HEK293 (cell line): ENCODE measurements at regions not wholly inside any gene's neighbourhood (a gene's known extent, or its start where the extent isn't known, plus 50 kb on each side); places are given as distances from the start of the nearest gene placed in this dataset.

Source experiments
- CTCF ChIA-PET: fragments of 350-600 bp; formaldehyde crosslinking; extraction: SDS; loops from one replicate; lab custom pipeline; 2021; ENCODE audit warnings: antibody characterized with exemption; lab: Yijun Ruan, JAX
- POLR2A ChIA-PET: fragments of 300-600 bp; formaldehyde crosslinking; extraction: SDS; loops from one replicate; lab custom pipeline; 2020; ENCODE audit warnings: antibody characterized with exemption, inconsistent platforms; lab: Yijun Ruan, JAX
- H3K27ac ChIP-seq: fragments of 200-500 bp; sonication (Bioruptor generic); 2 replicates; pipeline ENCODE4 v1.5.1; 2014; ENCODE audit warnings: low read depth, low read length, control low read depth, inconsistent platforms; ENCODE audit errors: extremely low read depth
- H3K36me3 ChIP-seq, 2 experiments: fragments of 200-500 bp in 1 of 2; sonication (Bioruptor generic) in 1 of 2; 1 replicate in 1 of 2; 2 replicates in 1 of 2; pipeline ENCODE4 v1.5.1; 2014 to 2017; ENCODE audit warnings: inconsistent platforms in 2 of 2, low read length in 2 of 2; ENCODE audit not compliant: control insufficient read depth in 2 of 2, insufficient read depth in 1 of 2
- H3K4me1 ChIP-seq: fragments of 200-500 bp; sonication (Bioruptor generic); 2 replicates; pipeline ENCODE4 v1.5.1; 2014; ENCODE audit warnings: mild to moderate bottlenecking, low read length, inconsistent platforms; ENCODE audit not compliant: control insufficient read depth, insufficient read depth
- H3K4me3 ChIP-seq: 2 replicates; pipeline ENCODE4 v1.5.1; 2011; ENCODE audit warnings: low read depth, mild to moderate bottlenecking, control low read depth, low read length, moderate library complexity
- H3K9me3 ChIP-seq: fragments of 200-500 bp; sonication (Bioruptor generic); 2 replicates; pipeline ENCODE4 v1.5.1; 2014; ENCODE audit warnings: low read depth, low read length, inconsistent platforms; ENCODE audit not compliant: control insufficient read depth, insufficient read depth
- FEZF1 ChIP-seq: fragments of 450-650 bp; formaldehyde crosslinking; IDR thresholded peaks from 2 replicates; pipeline ENCODE4 v1.5.1; 2016; ENCODE audit warnings: missing biosample characterization, missing genetic modification characterization
- KLF8 ChIP-seq: fragments of 450-650 bp; formaldehyde crosslinking; IDR thresholded peaks from 2 replicates; pipeline ENCODE4 v1.5.1; 2016; ENCODE audit warnings: missing biosample characterization, missing genetic modification characterization
- TRIM28 ChIP-seq: IDR thresholded peaks from 2 replicates; pipeline ENCODE4 v1.6.1; 2011; ENCODE audit warnings: low read length, control low read depth, borderline replicate concordance
- ZNF214 ChIP-seq: fragments of 450-650 bp; formaldehyde crosslinking; IDR thresholded peaks from 2 replicates; pipeline ENCODE4 v1.5.1; 2017; ENCODE audit warnings: missing biosample characterization, mild to moderate bottlenecking, missing genetic modification characterization, borderline replicate concordance
- ZNF24 ChIP-seq: fragments of 450-650 bp; formaldehyde crosslinking; IDR thresholded peaks from 2 replicates; pipeline ENCODE4 v1.5.1; 2016; ENCODE audit warnings: missing biosample characterization, missing genetic modification characterization
- ZNF266 ChIP-seq: fragments of 450-650 bp; formaldehyde crosslinking; IDR thresholded peaks from 2 replicates; pipeline ENCODE4 v1.5.1; 2016; ENCODE audit warnings: missing biosample characterization, missing genetic modification characterization, low read depth
- ZNF292 ChIP-seq: fragments of 450-650 bp; formaldehyde crosslinking; IDR thresholded peaks from 2 replicates; pipeline ENCODE4 v1.5.1; 2016; ENCODE audit warnings: low read depth, missing biosample characterization, missing genetic modification characterization, borderline replicate concordance
- ZNF341 ChIP-seq: fragments of 450-650 bp; formaldehyde crosslinking; IDR thresholded peaks from 2 replicates; pipeline ENCODE4; 2016; ENCODE audit warnings: low read depth, missing biosample characterization, missing genetic modification characterization
- ZNF350 ChIP-seq: fragments of 450-650 bp; formaldehyde crosslinking; IDR thresholded peaks from 2 replicates; pipeline ENCODE4 v1.5.0; 2017; ENCODE audit warnings: missing biosample characterization, mild to moderate bottlenecking, missing genetic modification characterization
- ZNF394 ChIP-seq: fragments of 450-650 bp; formaldehyde crosslinking; IDR thresholded peaks from 2 replicates; pipeline ENCODE4 v1.5.1; 2016; ENCODE audit warnings: missing biosample characterization, missing genetic modification characterization, mild to moderate bottlenecking, moderate library complexity, borderline replicate concordance
- ZNF404 ChIP-seq: fragments of 450-650 bp; formaldehyde crosslinking; IDR thresholded peaks from 2 replicates; pipeline ENCODE4 v1.5.1; 2017; ENCODE audit warnings: missing biosample characterization, missing genetic modification characterization
- ZNF423 ChIP-seq: fragments of 450-650 bp; formaldehyde crosslinking; IDR thresholded peaks from 2 replicates; pipeline ENCODE4 v1.5.1; 2016; ENCODE audit warnings: missing biosample characterization, missing genetic modification characterization
- ZNF521 ChIP-seq: fragments of 450-650 bp; formaldehyde crosslinking; IDR thresholded peaks from 2 replicates; pipeline ENCODE4 v1.5.1; 2017; ENCODE audit warnings: missing biosample characterization, mild to moderate bottlenecking, missing genetic modification characterization
- ZNF560 ChIP-seq: fragments of 450-650 bp; formaldehyde crosslinking; IDR thresholded peaks from 2 replicates; pipeline ENCODE4 v1.5.1; 2017; ENCODE audit warnings: missing biosample characterization, missing genetic modification characterization, borderline replicate concordance
- ZNF600 ChIP-seq: fragments of 450-650 bp; formaldehyde crosslinking; IDR thresholded peaks from 2 replicates; pipeline ENCODE4 v1.5.1; 2016; ENCODE audit warnings: missing biosample characterization, missing genetic modification characterization
- ZNF654 ChIP-seq: fragments of 450-650 bp; formaldehyde crosslinking; IDR thresholded peaks from 2 replicates; pipeline ENCODE4 v1.5.1; 2016; ENCODE audit warnings: low read depth, missing biosample characterization, missing genetic modification characterization
- ZNF792 ChIP-seq: fragments of 450-650 bp; formaldehyde crosslinking; IDR thresholded peaks from 2 replicates; pipeline ENCODE4 v1.5.1; 2016; ENCODE audit warnings: missing biosample characterization, missing genetic modification characterization
- ZSCAN30 ChIP-seq: fragments of 450-650 bp; IDR thresholded peaks from 2 replicates; pipeline ENCODE4 v1.5.1; 2018; ENCODE audit warnings: missing biosample characterization, mild to moderate bottlenecking, missing genetic modification characterization, moderate library complexity
- TF ChIP-seq, protein P1 (sequence below): fragments of 450-650 bp; formaldehyde crosslinking; IDR thresholded peaks from 2 replicates; pipeline ENCODE4 v1.5.1; 2016; ENCODE audit warnings: missing biosample characterization, missing genetic modification characterization, borderline replicate concordance
- TF ChIP-seq, protein P2 (sequence below): fragments of 450-650 bp; formaldehyde crosslinking; IDR thresholded peaks from 2 replicates; pipeline ENCODE4 v1.5.1; 2017; ENCODE audit warnings: missing biosample characterization, mild to moderate bottlenecking, missing genetic modification characterization, moderate library complexity
- TF ChIP-seq, protein P3 (sequence below): fragments of 450-650 bp; formaldehyde crosslinking; IDR thresholded peaks from 2 replicates; pipeline ENCODE4 v1.5.1; 2017; ENCODE audit warnings: missing biosample characterization, missing genetic modification characterization
- TF ChIP-seq, protein P4 (sequence below): fragments of 450-650 bp; formaldehyde crosslinking; IDR thresholded peaks from 2 replicates; pipeline ENCODE4 v1.5.1; 2016; ENCODE audit warnings: missing biosample characterization, missing genetic modification characterization

DNA sequence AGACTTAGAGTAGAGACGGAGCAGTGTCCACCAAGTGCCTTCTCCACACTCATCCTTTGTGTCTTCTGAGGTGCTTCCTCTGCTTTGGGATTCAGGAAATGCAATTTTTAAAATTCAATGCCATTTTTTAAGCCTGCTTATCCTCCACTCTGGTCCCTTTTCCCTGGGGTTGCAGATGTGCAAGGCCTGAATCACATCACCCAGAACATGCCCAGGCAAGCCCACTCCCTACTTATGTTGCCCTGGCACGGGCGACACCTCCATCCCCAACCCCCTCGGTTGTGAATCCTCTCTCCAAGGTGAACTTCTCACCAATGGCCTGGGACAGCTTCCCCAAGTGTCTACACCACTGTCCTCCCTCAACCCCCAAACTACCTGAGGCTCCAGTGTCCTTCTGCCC is 116.2 kb downstream of the C17orf67 start:
- Histone ChIP-seq H3K27ac (no peak overlapping the region), H3K36me3 (no peaks in the 10 kb centered on the region), H3K9me3 (no peaks in the 10 kb centered on the region), H3K4me3 (no peak overlapping the region), H3K4me1 (no peaks in the 10 kb centered on the region)
- POLR2A ChIA-PET, result no interaction called here
- TF ChIP-seq, protein P1, sequence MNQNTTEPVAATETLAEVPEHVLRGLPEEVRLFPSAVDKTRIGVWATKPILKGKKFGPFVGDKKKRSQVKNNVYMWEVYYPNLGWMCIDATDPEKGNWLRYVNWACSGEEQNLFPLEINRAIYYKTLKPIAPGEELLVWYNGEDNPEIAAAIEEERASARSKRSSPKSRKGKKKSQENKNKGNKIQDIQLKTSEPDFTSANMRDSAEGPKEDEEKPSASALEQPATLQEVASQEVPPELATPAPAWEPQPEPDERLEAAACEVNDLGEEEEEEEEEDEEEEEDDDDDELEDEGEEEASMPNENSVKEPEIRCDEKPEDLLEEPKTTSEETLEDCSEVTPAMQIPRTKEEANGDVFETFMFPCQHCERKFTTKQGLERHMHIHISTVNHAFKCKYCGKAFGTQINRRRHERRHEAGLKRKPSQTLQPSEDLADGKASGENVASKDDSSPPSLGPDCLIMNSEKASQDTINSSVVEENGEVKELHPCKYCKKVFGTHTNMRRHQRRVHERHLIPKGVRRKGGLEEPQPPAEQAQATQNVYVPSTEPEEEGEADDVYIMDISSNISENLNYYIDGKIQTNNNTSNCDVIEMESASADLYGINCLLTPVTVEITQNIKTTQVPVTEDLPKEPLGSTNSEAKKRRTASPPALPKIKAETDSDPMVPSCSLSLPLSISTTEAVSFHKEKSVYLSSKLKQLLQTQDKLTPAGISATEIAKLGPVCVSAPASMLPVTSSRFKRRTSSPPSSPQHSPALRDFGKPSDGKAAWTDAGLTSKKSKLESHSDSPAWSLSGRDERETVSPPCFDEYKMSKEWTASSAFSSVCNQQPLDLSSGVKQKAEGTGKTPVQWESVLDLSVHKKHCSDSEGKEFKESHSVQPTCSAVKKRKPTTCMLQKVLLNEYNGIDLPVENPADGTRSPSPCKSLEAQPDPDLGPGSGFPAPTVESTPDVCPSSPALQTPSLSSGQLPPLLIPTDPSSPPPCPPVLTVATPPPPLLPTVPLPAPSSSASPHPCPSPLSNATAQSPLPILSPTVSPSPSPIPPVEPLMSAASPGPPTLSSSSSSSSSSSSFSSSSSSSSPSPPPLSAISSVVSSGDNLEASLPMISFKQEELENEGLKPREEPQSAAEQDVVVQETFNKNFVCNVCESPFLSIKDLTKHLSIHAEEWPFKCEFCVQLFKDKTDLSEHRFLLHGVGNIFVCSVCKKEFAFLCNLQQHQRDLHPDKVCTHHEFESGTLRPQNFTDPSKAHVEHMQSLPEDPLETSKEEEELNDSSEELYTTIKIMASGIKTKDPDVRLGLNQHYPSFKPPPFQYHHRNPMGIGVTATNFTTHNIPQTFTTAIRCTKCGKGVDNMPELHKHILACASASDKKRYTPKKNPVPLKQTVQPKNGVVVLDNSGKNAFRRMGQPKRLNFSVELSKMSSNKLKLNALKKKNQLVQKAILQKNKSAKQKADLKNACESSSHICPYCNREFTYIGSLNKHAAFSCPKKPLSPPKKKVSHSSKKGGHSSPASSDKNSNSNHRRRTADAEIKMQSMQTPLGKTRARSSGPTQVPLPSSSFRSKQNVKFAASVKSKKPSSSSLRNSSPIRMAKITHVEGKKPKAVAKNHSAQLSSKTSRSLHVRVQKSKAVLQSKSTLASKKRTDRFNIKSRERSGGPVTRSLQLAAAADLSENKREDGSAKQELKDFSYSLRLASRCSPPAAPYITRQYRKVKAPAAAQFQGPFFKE, result no peak
- TF ChIP-seq ZNF423 (tag by site-specific recombination), result no peak
- no peak for TF ChIP-seq FEZF1 (tag by site-specific recombination)
- no peak for TF ChIP-seq KLF8 (tag by site-specific recombination)
- no peak for TF ChIP-seq ZNF266 (tag by site-specific recombination)
- CTCF ChIA-PET, result interaction anchor here (0.6 to 10.8 kb wide), 7 partner anchors 19 to 218 kb away, joined by 3 to 173 read pairs (median 13); partner anchors contain the start of gene NOG

DNA sequence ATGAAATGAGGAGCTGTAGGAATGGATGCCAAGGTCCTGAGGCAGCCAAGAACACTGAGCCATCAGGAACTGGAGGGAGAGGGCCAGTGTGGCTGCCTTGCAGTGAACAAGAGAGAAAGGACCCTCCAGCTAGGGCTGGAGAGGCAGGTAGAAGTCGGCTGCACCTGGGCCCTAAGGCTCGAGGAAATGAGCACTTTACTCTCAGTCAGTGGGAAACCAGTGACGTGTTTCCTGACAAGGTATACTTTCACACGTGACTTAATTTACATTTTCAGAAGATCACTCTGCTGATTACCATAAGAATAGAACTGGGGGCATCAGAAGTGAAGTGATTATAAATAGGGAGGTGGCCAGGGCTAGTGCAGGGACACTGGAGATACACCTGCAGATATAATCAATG is 115.2 kb downstream of the C17orf67 start:
- Histone ChIP-seq H3K36me3 (no peaks in the 10 kb centered on the region), H3K27ac (no peak overlapping the region), H3K4me1 (no peaks in the 10 kb centered on the region), H3K4me3 (no peak overlapping the region), H3K9me3 (no peaks in the 10 kb centered on the region)
- POLR2A ChIA-PET, result no interaction called here
- CTCF ChIA-PET, result interaction anchor here (0.5 to 10.8 kb wide), 11 partner anchors 39 to 1647 kb away, joined by 3 to 173 read pairs (median 4); partner anchors contain the start of gene NOG
- TF ChIP-seq ZNF350 (no peak), ZNF394 (tag by site-specific recombination) (no peak), TRIM28 (no peak), ZNF292 (tag by site-specific recombination) (no peak), ZNF521 (tag by site-specific recombination) (no peak), ZNF600 (tag by site-specific recombination) (no peak), ZNF404 (tag by site-specific recombination) (no peak), ZSCAN30 (tag by site-specific recombination) (no peak), ZNF654 (tag by site-specific recombination) (no peak), ZNF560 (tag by site-specific recombination) (no peak), ZNF792 (tag by site-specific recombination) (no peak), ZNF266 (tag by site-specific recombination) (no peak), ZNF214 (no peak), ZNF24 (tag by site-specific recombination) (no peak), ZNF341 (tag by site-specific recombination) (no peak)
- TF ChIP-seq, protein P2, sequence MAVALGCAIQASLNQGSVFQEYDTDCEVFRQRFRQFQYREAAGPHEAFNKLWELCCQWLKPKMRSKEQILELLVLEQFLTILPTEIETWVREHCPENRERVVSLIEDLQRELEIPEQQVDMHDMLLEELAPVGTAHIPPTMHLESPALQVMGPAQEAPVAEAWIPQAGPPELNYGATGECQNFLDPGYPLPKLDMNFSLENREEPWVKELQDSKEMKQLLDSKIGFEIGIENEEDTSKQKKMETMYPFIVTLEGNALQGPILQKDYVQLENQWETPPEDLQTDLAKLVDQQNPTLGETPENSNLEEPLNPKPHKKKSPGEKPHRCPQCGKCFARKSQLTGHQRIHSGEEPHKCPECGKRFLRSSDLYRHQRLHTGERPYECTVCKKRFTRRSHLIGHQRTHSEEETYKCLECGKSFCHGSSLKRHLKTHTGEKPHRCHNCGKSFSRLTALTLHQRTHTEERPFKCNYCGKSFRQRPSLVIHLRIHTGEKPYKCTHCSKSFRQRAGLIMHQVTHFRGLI, result no peak
- TF ChIP-seq, protein P3, sequence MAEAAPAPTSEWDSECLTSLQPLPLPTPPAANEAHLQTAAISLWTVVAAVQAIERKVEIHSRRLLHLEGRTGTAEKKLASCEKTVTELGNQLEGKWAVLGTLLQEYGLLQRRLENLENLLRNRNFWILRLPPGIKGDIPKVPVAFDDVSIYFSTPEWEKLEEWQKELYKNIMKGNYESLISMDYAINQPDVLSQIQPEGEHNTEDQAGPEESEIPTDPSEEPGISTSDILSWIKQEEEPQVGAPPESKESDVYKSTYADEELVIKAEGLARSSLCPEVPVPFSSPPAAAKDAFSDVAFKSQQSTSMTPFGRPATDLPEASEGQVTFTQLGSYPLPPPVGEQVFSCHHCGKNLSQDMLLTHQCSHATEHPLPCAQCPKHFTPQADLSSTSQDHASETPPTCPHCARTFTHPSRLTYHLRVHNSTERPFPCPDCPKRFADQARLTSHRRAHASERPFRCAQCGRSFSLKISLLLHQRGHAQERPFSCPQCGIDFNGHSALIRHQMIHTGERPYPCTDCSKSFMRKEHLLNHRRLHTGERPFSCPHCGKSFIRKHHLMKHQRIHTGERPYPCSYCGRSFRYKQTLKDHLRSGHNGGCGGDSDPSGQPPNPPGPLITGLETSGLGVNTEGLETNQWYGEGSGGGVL, result no peak
- TF ChIP-seq, protein P4, sequence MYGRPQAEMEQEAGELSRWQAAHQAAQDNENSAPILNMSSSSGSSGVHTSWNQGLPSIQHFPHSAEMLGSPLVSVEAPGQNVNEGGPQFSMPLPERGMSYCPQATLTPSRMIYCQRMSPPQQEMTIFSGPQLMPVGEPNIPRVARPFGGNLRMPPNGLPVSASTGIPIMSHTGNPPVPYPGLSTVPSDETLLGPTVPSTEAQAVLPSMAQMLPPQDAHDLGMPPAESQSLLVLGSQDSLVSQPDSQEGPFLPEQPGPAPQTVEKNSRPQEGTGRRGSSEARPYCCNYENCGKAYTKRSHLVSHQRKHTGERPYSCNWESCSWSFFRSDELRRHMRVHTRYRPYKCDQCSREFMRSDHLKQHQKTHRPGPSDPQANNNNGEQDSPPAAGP (tag by site-specific recombination), result no peak
- TF ChIP-seq, all 188 proteins: peak for 0
